Activated T-helper 17 cell treated with anti-CD3 and anti-CD28 coated beads, Interleukin-2, amount 50 U/mL, for 72 hours (primary cell): ENCODE measurements at regions not wholly inside any gene's neighbourhood (a gene's known extent, or its start where the extent isn't known, plus 50 kb on each side); places are given as distances from the start of the nearest gene placed in this dataset.

Source experiments
- ATAC-seq: fragments of 150-1000 bp; cut with Tn5 transposase; replicated peaks from 2 replicates; pipeline ENCODE4 v1.10.0; 2021; ENCODE audit warnings: mild to moderate bottlenecking, moderate library complexity
- H3K27ac Mint-ChIP-seq: one replicate; pipeline ENCODE4 v1.8.0; 2022; ENCODE audit warnings: mixed read lengths
- H3K27me3 Mint-ChIP-seq: one replicate; pipeline ENCODE4 v1.8.0; 2022; ENCODE audit warnings: mixed read lengths
- H3K36me3 Mint-ChIP-seq: one replicate; pipeline ENCODE4 v1.8.0; 2022; ENCODE audit warnings: low read depth, mild to moderate bottlenecking, mixed read lengths
- H3K4me1 Mint-ChIP-seq: one replicate; pipeline ENCODE4 v1.8.0; 2022; ENCODE audit warnings: mixed read lengths
- H3K4me3 Mint-ChIP-seq: one replicate; pipeline ENCODE4 v1.8.0; 2022; ENCODE audit warnings: mild to moderate bottlenecking, mixed read lengths
- H3K9me3 Mint-ChIP-seq: one replicate; pipeline ENCODE4 v1.8.0; 2022; ENCODE audit warnings: mixed read lengths

DNA sequence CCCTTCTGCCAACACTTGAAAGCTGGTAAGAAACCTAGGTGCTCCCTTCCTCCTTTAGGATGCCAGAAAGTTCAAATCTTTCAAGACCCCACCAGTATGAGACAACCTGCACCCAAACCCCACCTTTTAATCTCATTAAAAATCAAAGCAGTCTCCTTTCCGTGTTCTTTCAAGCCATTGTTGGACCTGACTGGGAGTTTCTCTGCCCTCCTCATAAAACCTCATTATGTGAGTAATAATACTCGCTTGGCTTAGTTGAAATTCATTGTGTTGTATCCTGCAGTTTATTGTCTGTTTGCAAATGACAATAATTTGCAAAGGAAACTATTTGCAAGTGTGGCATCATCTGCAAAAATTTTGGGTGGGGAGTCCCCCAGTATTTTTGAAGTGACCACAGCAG, 133.2 kb upstream of the VEGFC start:
- no peak overlapping the region for H3K4me3 Mint-ChIP-seq
- H3K4me1 Mint-ChIP-seq = no peaks in the 10 kb centered on the region
- H3K9me3 Mint-ChIP-seq = no peaks in the 10 kb centered on the region
- no peaks in the 10 kb centered on the region for H3K27me3 Mint-ChIP-seq
- no peak for ATAC-seq
- H3K27ac Mint-ChIP-seq = no peak overlapping the region
- no peaks in the 10 kb centered on the region for H3K36me3 Mint-ChIP-seq

DNA sequence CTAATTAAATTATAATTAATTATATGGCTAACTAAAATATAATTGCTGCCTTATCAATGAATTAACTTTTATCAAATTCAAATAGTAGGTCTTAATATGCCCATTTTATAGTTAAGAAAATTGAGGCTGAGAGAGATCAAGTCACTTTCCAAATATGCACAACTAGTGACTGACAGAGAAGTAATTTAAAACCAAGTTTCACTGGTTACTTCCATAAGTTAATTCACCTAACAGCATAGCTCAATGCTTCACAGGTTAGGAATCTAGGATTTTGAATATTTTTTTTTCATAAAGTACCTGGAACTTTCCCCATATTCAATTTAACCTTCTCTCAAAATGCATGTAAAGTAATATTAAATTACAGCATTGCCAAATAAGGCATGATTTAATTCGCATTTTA, 134.4 kb upstream of the VEGFC start:
- Mint-ChIP-seq H3K36me3 (no peaks in the 10 kb centered on the region), H3K27ac (no peak overlapping the region), H3K27me3 (no peaks in the 10 kb centered on the region), H3K4me3 (no peak overlapping the region), H3K9me3 (no peaks in the 10 kb centered on the region), H3K4me1 (no peaks in the 10 kb centered on the region)
- no peak for ATAC-seq

DNA sequence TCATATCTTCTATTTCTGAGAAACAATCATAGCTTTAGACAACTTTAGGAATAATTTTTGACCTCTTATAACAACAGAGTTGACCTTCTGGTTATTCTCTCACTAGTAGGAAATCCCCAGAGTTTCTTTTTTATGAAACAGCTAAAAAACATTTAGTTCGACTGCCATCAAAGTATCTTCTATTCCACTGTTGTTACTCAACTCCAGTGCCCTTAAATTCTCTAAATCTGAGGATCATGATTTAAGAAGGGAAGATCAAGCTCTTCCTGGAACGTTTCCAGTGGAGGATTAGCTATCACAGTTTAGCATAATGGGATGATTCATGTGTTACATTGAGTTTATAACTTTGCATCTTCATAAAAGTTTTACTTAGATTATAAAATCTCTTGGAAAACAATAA, 134.9 kb upstream of the VEGFC start:
- no peaks in the 10 kb centered on the region for H3K36me3 Mint-ChIP-seq
- no peak overlapping the region for H3K4me3 Mint-ChIP-seq
- no peak for ATAC-seq
- no peak overlapping the region for H3K27ac Mint-ChIP-seq
- H3K4me1 Mint-ChIP-seq = no peaks in the 10 kb centered on the region
- H3K27me3 Mint-ChIP-seq = no peaks in the 10 kb centered on the region
- no peaks in the 10 kb centered on the region for H3K9me3 Mint-ChIP-seq

DNA sequence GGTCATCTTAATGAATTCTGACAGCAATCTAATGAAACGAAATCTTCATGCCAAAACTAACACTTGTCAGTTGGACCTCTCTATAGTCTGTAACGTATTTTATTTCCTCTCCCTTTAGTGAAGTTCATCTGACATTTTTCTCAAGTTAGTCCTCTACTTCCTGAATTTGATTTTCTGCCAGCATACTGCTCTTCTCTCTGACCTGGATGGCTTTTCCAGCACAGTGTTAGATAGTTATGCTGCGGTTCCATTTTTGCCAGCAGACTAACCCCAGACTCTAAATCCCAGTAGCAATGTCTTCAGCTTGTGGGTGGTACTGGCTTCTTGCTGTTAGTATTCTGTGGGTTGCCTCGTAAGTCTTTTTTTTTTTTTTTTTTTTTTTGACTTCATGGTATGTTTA, 146.7 kb upstream of the VEGFC start:
- Mint-ChIP-seq H3K4me3 (no peak overlapping the region), H3K27ac (no peak overlapping the region), H3K4me1 (no peaks in the 10 kb centered on the region), H3K9me3 (no peaks in the 10 kb centered on the region), H3K27me3 (peaks cover 6% of the 10 kb centered on the region), H3K36me3 (no peaks in the 10 kb centered on the region)
- no peak for ATAC-seq

DNA sequence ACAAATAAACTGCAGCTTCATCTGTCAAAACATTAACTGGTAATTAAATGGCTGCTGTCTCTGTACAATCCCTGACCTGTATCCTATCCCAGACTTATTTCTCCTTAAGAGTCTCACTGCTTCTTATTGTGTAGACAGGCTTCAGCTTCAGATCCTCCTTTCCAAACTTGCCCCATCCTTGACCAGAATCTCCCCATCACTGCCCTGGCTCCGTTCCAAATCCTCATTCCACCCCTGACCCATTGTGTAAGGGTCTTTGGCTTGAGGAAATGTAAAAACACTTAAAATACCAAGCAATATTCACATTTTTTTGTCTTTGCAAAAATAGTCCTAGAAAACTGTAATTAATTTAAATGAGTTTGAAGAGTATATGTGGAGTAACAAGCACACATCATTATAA, 152.6 kb upstream of the VEGFC start:
- Mint-ChIP-seq H3K4me3 (no peak overlapping the region), H3K9me3 (no peaks in the 10 kb centered on the region), H3K27ac (no peak overlapping the region), H3K36me3 (no peaks in the 10 kb centered on the region), H3K27me3 (peaks cover 6% of the 10 kb centered on the region), H3K4me1 (no peaks in the 10 kb centered on the region)
- ATAC-seq = no peak

DNA sequence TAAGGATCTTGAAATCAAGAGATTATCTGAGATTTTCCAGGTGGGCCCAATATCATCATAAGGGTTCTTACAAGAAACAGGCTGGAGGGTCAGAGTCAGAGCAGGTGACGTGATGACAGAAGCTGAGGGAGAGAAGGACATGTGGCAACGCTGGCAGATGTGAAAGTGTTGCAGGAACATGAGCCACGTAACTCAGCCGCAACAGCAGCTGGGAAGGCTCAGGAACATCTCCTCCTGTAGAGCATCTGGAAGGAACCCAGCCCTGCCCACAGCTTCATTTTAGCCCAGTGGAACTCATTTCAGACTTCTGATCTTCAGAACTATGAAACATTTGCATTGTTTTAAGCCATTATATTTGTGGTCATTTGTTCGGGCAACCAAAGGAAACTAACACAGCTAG, 156.3 kb upstream of the VEGFC start:
- no peaks in the 10 kb centered on the region for H3K27me3 Mint-ChIP-seq
- no peaks in the 10 kb centered on the region for H3K4me1 Mint-ChIP-seq
- no peak overlapping the region for H3K4me3 Mint-ChIP-seq
- ATAC-seq = no peak
- peaks cover 2% of the 10 kb centered on the region for H3K9me3 Mint-ChIP-seq
- H3K36me3 Mint-ChIP-seq = no peaks in the 10 kb centered on the region
- H3K27ac Mint-ChIP-seq = no peak overlapping the region

DNA sequence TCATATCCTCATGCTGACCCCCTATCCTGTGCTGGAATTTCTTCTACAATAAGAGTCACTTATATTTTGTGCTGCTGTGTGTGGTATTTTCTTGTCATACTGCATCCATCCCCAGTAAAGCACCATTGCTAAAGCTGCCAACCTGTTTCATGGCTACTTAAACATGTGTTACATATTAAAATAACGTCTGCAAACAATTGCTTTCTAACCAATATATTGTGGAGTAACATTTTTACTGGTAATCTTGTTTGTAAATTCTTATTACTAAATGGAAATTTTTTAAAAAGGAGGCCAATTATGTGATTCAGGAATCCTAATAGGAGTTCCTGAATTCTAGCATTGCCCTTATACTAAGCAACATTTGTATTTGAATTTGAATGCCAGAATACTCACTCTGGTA, 160.3 kb upstream of the VEGFC start:
- Mint-ChIP-seq H3K4me1 (no peaks in the 10 kb centered on the region), H3K27me3 (no peaks in the 10 kb centered on the region), H3K9me3 (peaks cover 4% of the 10 kb centered on the region), H3K27ac (no peak overlapping the region), H3K36me3 (no peaks in the 10 kb centered on the region), H3K4me3 (no peak overlapping the region)
- ATAC-seq = no peak

DNA sequence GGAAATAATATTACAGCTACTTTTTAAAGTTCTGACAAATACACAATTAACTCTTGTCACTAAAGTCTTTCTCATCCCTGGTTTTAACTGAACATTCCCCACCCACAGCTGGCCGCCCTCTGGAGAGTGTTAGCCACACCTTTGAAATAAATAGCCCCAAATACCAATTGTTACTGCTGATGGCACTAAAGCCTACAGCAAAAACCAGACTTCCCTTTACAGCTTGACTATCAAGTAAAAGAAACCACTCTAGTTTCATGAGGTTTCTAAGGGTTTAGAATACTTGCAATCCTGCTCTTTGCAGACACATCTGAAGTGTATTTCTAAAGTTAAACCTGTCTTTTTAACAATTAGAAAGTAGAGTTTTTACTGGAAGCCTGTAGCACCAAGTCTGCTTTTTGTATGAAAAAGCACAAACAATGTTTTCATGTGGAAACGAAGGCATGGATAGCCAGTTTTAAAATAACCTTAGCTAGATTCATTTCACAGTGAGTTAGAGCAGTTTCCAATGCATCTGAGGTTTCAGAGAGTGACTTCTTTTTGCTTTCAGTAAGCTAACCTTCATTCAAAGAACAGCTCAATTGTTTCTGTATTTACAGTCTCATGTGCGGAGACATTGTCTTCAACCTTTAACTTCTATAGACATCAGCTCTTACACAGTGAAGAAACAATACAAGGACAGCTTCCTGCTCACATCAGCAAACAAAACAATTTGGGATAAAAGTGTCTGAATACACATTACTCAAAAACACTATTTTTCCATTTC, 164.8 kb upstream of the VEGFC start:
- Mint-ChIP-seq H3K4me3 (no peak overlapping the region), H3K27me3 (peaks cover 2% of the 10 kb centered on the region), H3K4me1 (no peaks in the 10 kb centered on the region), H3K27ac (no peak overlapping the region), H3K36me3 (no peaks in the 10 kb centered on the region), H3K9me3 (peaks cover 7% of the 10 kb centered on the region)
- ATAC-seq = no peak

DNA sequence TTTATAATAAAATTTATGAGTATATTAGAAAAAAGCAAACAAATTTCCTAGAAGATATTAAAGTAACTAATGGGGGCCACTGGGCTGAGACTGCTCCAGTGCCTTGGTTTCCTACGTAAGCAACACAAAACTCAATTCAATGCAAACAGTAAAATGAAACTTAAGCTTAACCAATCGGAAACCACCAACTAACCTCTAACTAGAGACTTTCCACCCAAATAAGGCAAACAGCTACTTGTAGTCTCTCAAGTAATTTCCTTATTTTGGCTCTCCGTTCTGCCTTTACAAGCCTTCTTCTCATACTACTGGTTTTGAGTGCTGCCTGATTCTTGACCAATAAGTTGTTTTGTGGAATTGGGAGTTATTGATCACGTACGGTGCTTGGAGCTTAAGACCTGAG, 167.3 kb upstream of the VEGFC start:
- Mint-ChIP-seq H3K36me3 (no peaks in the 10 kb centered on the region), H3K4me1 (no peaks in the 10 kb centered on the region), H3K9me3 (peaks cover 3% of the 10 kb centered on the region), H3K4me3 (no peak overlapping the region), H3K27ac (no peak overlapping the region), H3K27me3 (peaks cover 2% of the 10 kb centered on the region)
- no peak for ATAC-seq

DNA sequence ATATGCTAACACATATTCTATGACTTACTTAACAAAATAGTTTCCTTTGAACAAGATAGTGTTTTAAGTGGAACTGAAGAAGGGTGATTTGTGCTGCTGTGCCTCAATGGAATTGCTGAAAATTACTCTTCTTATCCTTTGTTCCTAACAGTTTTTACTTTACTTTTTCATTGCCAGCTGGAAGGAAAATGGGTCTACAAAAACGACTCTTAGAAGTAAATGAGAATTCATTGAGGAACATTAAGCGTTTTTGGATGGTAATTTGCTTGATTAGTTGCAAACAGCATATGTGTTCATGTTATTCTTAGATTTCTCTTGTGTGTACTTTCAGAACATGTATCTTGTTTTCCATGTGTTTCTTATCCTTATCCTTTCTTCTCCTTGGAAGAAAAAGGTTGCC, 170.4 kb upstream of the VEGFC start:
- H3K4me1 Mint-ChIP-seq = no peaks in the 10 kb centered on the region
- H3K9me3 Mint-ChIP-seq = peaks cover 3% of the 10 kb centered on the region
- H3K4me3 Mint-ChIP-seq = no peak overlapping the region
- no peak for ATAC-seq
- no peak overlapping the region for H3K27ac Mint-ChIP-seq
- peaks cover 6% of the 10 kb centered on the region for H3K27me3 Mint-ChIP-seq
- H3K36me3 Mint-ChIP-seq = no peaks in the 10 kb centered on the region

DNA sequence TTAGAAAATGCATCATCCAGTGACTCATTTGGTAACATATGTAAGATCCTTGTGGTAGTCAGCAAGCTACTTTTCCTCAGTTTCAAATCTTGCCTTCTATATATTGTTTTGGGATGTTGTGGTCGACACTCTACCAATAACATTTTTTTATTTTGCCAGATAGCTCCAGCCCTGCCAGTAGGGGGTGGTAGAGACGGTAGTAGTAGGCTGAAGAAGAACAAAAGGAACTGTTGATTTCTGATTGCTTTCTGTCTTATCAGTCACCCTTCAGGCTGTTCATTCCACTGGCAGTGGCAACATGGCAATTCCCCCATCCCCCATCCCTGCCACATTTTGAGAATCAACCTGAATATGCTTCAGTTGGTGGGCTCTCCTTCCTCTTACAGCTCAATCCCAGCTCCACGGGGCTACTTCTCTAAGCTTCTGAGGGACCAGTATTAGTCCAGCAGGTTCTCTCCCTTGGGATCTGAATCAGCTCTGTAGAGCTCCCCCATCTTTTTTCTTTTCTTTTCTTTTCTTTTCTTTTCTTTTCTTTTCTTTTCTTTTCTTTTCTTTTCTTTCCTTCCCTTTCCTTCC, 171.5 kb upstream of the VEGFC start:
- Mint-ChIP-seq H3K9me3 (peaks cover 3% of the 10 kb centered on the region), H3K27ac (no peak overlapping the region), H3K36me3 (no peaks in the 10 kb centered on the region), H3K4me3 (no peak overlapping the region), H3K4me1 (no peaks in the 10 kb centered on the region), H3K27me3 (peaks cover 6% of the 10 kb centered on the region)
- no peak for ATAC-seq

DNA sequence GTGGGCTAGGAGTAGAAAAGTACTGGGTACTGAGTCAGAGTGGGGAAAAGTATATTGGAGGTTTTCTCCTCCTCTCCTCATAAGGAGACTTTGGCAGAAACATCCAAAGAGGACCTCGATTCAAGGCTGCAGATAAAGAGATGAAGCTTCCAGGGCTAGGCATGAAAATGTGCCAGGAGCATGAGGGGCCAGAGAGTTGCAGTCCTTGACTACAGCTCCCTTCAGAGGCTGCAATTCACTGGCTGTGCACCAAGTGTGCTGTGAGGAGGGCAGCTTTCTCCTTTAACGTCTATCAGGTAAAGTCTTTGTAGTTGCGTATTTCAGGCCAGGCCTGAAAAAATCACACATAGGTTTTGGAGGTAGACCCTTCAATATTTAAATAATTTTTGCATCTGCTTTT, 174.9 kb upstream of the VEGFC start:
- Mint-ChIP-seq H3K9me3 (no peaks in the 10 kb centered on the region), H3K27ac (no peak overlapping the region), H3K27me3 (peaks cover 4% of the 10 kb centered on the region), H3K4me1 (no peaks in the 10 kb centered on the region), H3K36me3 (no peaks in the 10 kb centered on the region), H3K4me3 (no peak overlapping the region)
- no peak for ATAC-seq

DNA sequence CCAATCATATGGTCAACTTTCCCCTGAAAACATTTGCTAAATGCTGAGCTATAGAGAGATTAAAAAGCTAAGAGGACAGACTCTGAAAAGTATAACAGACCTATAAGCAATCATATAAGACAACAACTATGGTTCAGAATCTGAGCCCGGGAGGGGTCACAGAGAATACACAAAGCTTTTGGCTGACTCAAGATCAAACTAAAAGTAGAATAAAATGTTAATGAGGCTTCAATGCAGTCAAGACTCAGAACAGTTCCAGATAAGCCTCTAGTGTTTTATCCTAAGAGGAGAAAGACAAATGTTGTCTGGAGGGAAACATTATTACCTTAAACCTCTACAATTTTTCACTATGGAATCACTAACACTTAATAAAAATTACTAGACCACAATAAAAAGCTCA, 175.4 kb upstream of the VEGFC start:
- Mint-ChIP-seq H3K27ac (no peak overlapping the region), H3K4me1 (no peaks in the 10 kb centered on the region), H3K9me3 (no peaks in the 10 kb centered on the region), H3K4me3 (no peak overlapping the region), H3K36me3 (no peaks in the 10 kb centered on the region), H3K27me3 (peaks cover 4% of the 10 kb centered on the region)
- ATAC-seq = no peak

DNA sequence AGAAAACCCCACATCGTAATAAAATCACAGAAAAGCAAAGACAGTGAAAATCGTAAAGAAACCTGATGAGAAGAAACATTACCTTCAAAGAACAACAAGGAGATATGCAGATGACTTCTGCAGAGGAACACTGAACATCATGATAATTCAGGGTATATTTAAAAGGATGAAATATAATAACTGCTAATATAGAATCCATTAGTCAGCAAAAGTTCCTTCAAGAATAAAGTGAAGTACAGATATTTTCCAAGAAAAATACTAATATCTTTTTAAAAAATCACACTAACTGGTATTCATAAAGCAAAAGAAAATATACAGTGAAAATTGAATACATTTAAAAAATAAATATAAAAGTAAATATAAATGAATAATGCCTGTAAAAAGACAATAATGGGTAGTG, 176.3 kb upstream of the VEGFC start:
- no peak for ATAC-seq
- H3K27ac Mint-ChIP-seq = no peak overlapping the region
- H3K9me3 Mint-ChIP-seq = no peaks in the 10 kb centered on the region
- no peaks in the 10 kb centered on the region for H3K36me3 Mint-ChIP-seq
- H3K4me1 Mint-ChIP-seq = no peaks in the 10 kb centered on the region
- peaks cover 4% of the 10 kb centered on the region for H3K27me3 Mint-ChIP-seq
- no peak overlapping the region for H3K4me3 Mint-ChIP-seq

DNA sequence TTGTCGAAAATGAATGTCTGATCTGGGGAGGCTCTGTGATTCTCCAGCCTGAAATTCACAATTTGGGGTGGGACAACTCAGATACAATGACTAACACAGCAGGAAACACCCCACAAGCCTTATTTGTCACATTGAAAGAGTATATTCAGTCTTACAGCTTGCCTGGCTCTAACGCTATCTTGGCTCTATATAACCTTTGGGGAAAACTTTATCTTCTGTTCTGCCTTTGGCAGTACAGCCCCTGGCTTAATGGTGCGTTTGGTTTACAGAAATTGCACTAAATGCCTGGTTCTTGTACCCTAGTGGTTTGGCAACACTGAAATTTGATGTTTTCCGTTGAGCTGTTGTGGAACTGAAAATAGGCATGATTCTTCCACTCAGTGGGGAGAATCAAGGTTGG, 178.1 kb upstream of the VEGFC start:
- Mint-ChIP-seq H3K27me3 (peaks cover 4% of the 10 kb centered on the region), H3K36me3 (no peaks in the 10 kb centered on the region), H3K27ac (no peak overlapping the region), H3K4me3 (no peak overlapping the region), H3K4me1 (no peaks in the 10 kb centered on the region), H3K9me3 (no peaks in the 10 kb centered on the region)
- no peak for ATAC-seq
